Neural progenitor cell (in vitro differentiated cells): ENCODE measurements at regions not wholly inside any gene's neighbourhood (a gene's known extent, or its start where the extent isn't known, plus 50 kb on each side); places are given as distances from the start of the nearest gene placed in this dataset.

Source experiments
- DNase-seq: peaks from one replicate; pipeline ENCODE4 v3.0.0-alpha.2; 2016; ENCODE audit warnings: low spot score
- H2AFZ ChIP-seq: fragments of 200-600 bp; sonication (generic); replicated peaks from 2 replicates; pipeline ENCODE4 v1.6.1; 2016; ENCODE audit warnings: antibody characterized with exemption
- H3F3A ChIP-seq: fragments of 200-600 bp; sonication (generic); 2 replicates; pipeline ENCODE4 v1.6.1; 2016; ENCODE audit warnings: antibody characterized with exemption, low read depth
- H3K27ac ChIP-seq: fragments of 200-600 bp; sonication (generic); 2 replicates; pipeline ENCODE4 v1.5.1; 2016; ENCODE audit warnings: mild to moderate bottlenecking
- H3K27me3 ChIP-seq: fragments of 200-600 bp; sonication (generic); 2 replicates; pipeline ENCODE4 v1.6.1; 2016; ENCODE audit warnings: mild to moderate bottlenecking, moderate library complexity
- H3K36me3 ChIP-seq: fragments of 200-600 bp; sonication (generic); 2 replicates; pipeline ENCODE4 v1.5.1; 2016
- H3K4me1 ChIP-seq: fragments of 200-600 bp; sonication (generic); 2 replicates; pipeline ENCODE4 v1.6.1; 2016; ENCODE audit warnings: mixed run types
- H3K4me2 ChIP-seq: fragments of 200-600 bp; sonication (generic); 2 replicates; pipeline ENCODE4 v1.6.1; 2016
- H3K4me3 ChIP-seq: fragments of 200-600 bp; sonication (generic); 2 replicates; pipeline ENCODE4 v1.5.1; 2016
- H3K79me2 ChIP-seq: fragments of 200-600 bp; sonication (generic); 2 replicates; pipeline ENCODE4 v1.6.1; 2016; ENCODE audit warnings: low read depth
- H3K9ac ChIP-seq: fragments of 200-600 bp; sonication (generic); 2 replicates; pipeline ENCODE4 v1.6.1; 2016
- H3K9me3 ChIP-seq: fragments of 200-600 bp; sonication (generic); 2 replicates; pipeline ENCODE4 v1.5.1; 2016; ENCODE audit warnings: low read depth
- H4K20me1 ChIP-seq: fragments of 200-600 bp; sonication (generic); 2 replicates; pipeline ENCODE4 v1.6.1; 2016; ENCODE audit warnings: low read depth
- H3K27ac Mint-ChIP-seq: 3 replicates; pipeline ENCODE4 v1.8.0; 2021; ENCODE audit warnings: mixed read lengths
- H3K27me3 Mint-ChIP-seq: 2 replicates; pipeline ENCODE4 v1.8.0; 2022; ENCODE audit warnings: low read depth, mild to moderate bottlenecking, inconsistent platforms, moderate library complexity, mixed read lengths; ENCODE audit not compliant: insufficient read depth
- H3K36me3 Mint-ChIP-seq: 3 replicates; pipeline ENCODE4 v1.8.0; 2021; ENCODE audit warnings: mixed read lengths
- H3K4me1 Mint-ChIP-seq: 3 replicates; pipeline ENCODE4 v1.8.0; 2021; ENCODE audit warnings: mixed read lengths
- H3K4me3 Mint-ChIP-seq: 3 replicates; pipeline ENCODE4 v1.8.0; 2021; ENCODE audit warnings: mild to moderate bottlenecking, moderate library complexity, mixed read lengths
- H3K9me3 Mint-ChIP-seq: 3 replicates; pipeline ENCODE4 v1.8.0; 2020; ENCODE audit warnings: mixed read lengths
- CTCF ChIP-seq: fragments of 200-600 bp; sonication (generic); IDR thresholded peaks from 2 replicates; pipeline ENCODE4 v1.5.1; 2017; ENCODE audit warnings: antibody characterized with exemption, mild to moderate bottlenecking
- EZH2 ChIP-seq: fragments of 200-600 bp; sonication (generic); IDR thresholded peaks from 2 replicates; pipeline ENCODE4 v1.6.1; 2017; ENCODE audit warnings: antibody characterized with exemption, mild to moderate bottlenecking, moderate library complexity
- EZH2phosphoT487 ChIP-seq: fragments of 200-600 bp; sonication (generic); IDR thresholded peaks from 2 replicates; pipeline ENCODE4 v1.6.1; 2017; ENCODE audit warnings: antibody characterized with exemption

- Mint-ChIP-seq H3K9me3 (peaks cover 7% of the 10 kb centered on the region), H3K4me1 (no peaks in the 10 kb centered on the region), H3K27me3 (peaks cover 10% of the 10 kb centered on the region), H3K4me3 (no peak overlapping the region), H3K36me3 (peaks cover 3% of the 10 kb centered on the region), H3K27ac (no peak overlapping the region)
- Histone ChIP-seq H3K4me1 (no peaks in the 10 kb centered on the region), H3F3A (no peaks in the 10 kb centered on the region), H2AFZ (no peak overlapping the region), H3K27ac (no peak overlapping the region), H3K4me3 (no peak overlapping the region), H4K20me1 (no peaks in the 10 kb centered on the region), H3K9ac (no peak overlapping the region), H3K27me3 (no peaks in the 10 kb centered on the region), H3K79me2 (no peaks in the 10 kb centered on the region), H3K4me2 (no peak overlapping the region), H3K36me3 (no peaks in the 10 kb centered on the region), H3K9me3 (no peaks in the 10 kb centered on the region)
- DNase-seq = peak; percentile 61
- peak; percentile 59 for TF ChIP-seq CTCF
- TF ChIP-seq EZH2phosphoT487 = no peak
These were observed 157.1 kb downstream of the ARRDC3 start for GRCh38 chr5:91225848-91226686.

- peaks cover 10% of the 10 kb centered on the region for H3K27me3 Mint-ChIP-seq
- Histone ChIP-seq H3K4me2 (no peak overlapping the region), H3K9ac (no peak overlapping the region), H3K36me3 (no peaks in the 10 kb centered on the region), H3K27me3 (no peaks in the 10 kb centered on the region), H3F3A (no peaks in the 10 kb centered on the region), H3K9me3 (no peaks in the 10 kb centered on the region), H4K20me1 (no peaks in the 10 kb centered on the region), H3K4me3 (no peak overlapping the region), H2AFZ (no peak overlapping the region), H3K4me1 (no peaks in the 10 kb centered on the region), H3K79me2 (no peaks in the 10 kb centered on the region), H3K27ac (no peak overlapping the region)
- H3K4me1 Mint-ChIP-seq = no peaks in the 10 kb centered on the region
- no peaks in the 10 kb centered on the region for H3K36me3 Mint-ChIP-seq
- no peak overlapping the region for H3K27ac Mint-ChIP-seq
- H3K4me3 Mint-ChIP-seq = no peak overlapping the region
- DNase-seq = no peak
- peaks cover 2% of the 10 kb centered on the region for H3K9me3 Mint-ChIP-seq
- TF ChIP-seq EZH2 (no peak), CTCF (no peak), EZH2phosphoT487 (no peak)
These were observed 158.1 kb downstream of the ARRDC3 start for GRCh38 chr5:91224969-91225368.

- no peaks in the 10 kb centered on the region for H3K27me3 ChIP-seq
- H3K4me3 Mint-ChIP-seq = no peak overlapping the region
- no peaks in the 10 kb centered on the region for H3K4me1 ChIP-seq
- H3K36me3 ChIP-seq = no peaks in the 10 kb centered on the region
- no peak overlapping the region for H3K4me3 ChIP-seq
- no peak overlapping the region for H3K27ac Mint-ChIP-seq
- TF ChIP-seq EZH2 (no peak), CTCF (no peak), EZH2phosphoT487 (no peak)
- no peak overlapping the region for H2AFZ ChIP-seq
- no peak overlapping the region for H3K4me2 ChIP-seq
- no peaks in the 10 kb centered on the region for H3K36me3 Mint-ChIP-seq
- no peak overlapping the region for H3K27ac ChIP-seq
- peaks cover under 1% of the 10 kb centered on the region for H3K9me3 Mint-ChIP-seq
- no peaks in the 10 kb centered on the region for H3K79me2 ChIP-seq
- H3K4me1 Mint-ChIP-seq = no peaks in the 10 kb centered on the region
- H3F3A ChIP-seq = no peaks in the 10 kb centered on the region
- H3K27me3 Mint-ChIP-seq = peaks cover 10% of the 10 kb centered on the region
- no peaks in the 10 kb centered on the region for H4K20me1 ChIP-seq
- no peak overlapping the region for H3K9ac ChIP-seq
- no peak for DNase-seq
- no peaks in the 10 kb centered on the region for H3K9me3 ChIP-seq
These were observed 158.7 kb downstream of the ARRDC3 start for GRCh38 chr5:91224456-91224855.
